GM18499 (cell line): ENCODE measurements at regions not wholly inside any gene's neighbourhood (a gene's known extent, or its start where the extent isn't known, plus 50 kb on each side); places are given as distances from the start of the nearest gene placed in this dataset.
"Not testable (repeated sequence)": the region's sequence is repeated elsewhere in the genome, so short reads cannot be mapped to it uniquely, and the experiment has no call there.

Source experiments
- ATAC-seq: cut with Tn5 transposase; IDR thresholded peaks from one replicate; pipeline ENCODE4 v1.9.1; 2021; ENCODE audit warnings: moderate number of reproducible peaks; ENCODE audit not compliant: insufficient read depth, unreplicated experiment

GRCh38 chr7:96825285-96825684 lies 115.6 kb upstream of the SEM1 start:
- ATAC-seq, result no peak

GRCh38 chr7:96826089-96826488 lies 116.4 kb upstream of the SEM1 start:
- no peak for ATAC-seq

GRCh38 chr7:96827701-96828100 lies 118.1 kb upstream of the SEM1 start:
- ATAC-seq, result no peak

GRCh38 chr7:96829121-96829520 lies 119.5 kb upstream of the SEM1 start:
- not testable (repeated sequence) for ATAC-seq

GRCh38 chr7:96831446-96831845 lies 121.8 kb upstream of the SEM1 start:
- no peak for ATAC-seq

DNA sequence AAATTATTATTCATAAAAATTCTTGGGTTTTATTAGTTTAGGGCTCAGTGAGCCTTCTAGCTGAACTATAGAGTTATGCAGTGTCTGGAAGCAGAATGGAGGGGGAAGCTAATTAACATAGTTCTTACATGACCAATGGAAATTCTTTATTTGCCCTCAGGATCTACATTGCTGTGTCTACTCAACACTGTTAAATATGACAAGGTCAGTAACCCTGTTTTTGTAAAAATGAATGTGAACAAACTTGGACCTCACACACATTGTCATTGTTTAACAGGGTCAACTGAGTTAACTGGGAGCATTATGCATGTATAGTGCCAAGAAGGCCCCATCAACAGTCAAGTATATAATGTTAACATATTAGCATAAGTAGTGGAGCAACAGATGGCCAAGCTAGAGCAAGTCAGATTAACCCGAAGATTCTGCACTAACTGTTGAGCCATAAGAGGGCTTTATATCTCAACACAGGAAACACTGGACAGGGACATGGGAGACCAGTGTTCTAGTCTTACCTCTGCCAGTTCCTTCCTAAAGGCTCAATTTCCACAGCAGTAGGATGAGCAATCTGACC lies 122.5 kb upstream of the SEM1 start:
- ATAC-seq, result no peak

DNA sequence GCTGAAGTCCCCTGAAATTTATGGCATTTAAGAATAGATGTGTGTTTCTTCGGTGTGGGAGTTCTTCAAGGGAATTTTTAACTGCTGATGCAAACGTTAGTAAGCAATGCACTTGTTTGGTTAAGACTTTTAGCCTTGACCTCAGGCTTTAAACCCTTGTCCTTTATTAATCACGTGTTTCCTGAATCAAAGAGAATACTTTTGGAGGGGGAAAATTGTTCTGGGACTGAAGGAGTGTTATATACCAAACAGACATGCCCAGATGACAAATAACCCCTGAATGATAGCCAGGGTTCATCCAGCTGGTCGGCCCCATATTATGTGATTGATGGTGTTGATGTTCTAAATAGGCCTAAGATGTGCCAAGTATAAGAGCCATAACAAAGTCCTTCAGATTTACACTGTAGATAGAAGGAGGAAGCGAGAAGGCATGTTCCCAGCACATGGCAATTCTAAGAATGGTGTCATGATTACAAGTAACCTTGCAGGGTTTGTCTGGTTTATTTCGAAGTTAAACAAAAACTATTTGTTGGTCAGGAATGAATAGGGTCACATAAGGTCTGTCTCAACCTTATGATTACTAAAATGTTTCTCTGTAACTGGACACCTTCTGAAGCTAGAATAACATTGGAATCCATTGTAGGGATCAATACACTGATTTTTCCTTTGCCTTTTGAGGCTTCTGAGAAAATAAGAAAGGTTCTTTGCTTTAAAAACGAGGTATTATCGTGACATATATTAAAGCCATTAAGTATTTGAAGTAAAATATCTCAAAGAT lies 124.2 kb upstream of the SEM1 start:
- no peak for ATAC-seq

DNA sequence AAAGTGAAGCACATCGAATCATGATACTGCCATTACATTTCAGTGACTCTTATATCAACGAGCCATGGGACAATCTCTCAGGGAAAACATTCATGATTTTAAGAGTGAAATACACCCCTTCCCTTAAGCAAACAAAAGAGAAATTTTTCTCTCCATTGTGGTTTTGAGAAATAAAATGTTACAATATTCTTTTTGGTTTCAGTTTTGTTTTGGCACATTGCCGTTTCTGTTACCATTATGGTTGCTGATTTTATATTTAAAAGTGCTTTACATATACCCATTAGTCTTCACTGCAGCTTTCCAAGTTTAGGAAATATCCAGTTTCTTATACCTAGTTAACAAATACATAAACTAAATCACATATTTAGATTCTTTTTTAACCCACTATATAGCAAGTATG lies 126.8 kb upstream of the SEM1 start:
- no peak for ATAC-seq

- ATAC-seq, result peak; percentile 99
Observed at GRCh38 chr7:96837593-96837992, 127.9 kb upstream of the SEM1 start.

DNA sequence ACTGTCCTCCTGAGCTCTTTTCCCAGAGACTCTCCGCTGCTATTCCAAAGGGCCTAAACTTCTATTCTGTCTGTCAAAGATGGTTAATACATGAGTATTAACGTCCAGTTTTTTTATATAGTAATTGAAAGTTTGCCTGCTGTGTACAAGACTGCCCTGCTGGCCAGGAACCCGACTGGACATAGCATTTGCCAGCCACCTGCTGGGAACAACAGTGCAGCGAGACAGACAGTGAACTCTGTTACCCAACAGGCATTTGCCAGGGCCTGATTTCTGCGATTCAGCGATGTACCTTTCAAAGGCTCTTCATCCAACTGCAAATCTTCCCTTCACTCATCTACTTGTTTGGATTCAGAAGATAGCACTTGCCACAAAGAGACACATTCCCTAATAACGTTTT lies 128.8 kb upstream of the SEM1 start:
- ATAC-seq, result no peak

DNA sequence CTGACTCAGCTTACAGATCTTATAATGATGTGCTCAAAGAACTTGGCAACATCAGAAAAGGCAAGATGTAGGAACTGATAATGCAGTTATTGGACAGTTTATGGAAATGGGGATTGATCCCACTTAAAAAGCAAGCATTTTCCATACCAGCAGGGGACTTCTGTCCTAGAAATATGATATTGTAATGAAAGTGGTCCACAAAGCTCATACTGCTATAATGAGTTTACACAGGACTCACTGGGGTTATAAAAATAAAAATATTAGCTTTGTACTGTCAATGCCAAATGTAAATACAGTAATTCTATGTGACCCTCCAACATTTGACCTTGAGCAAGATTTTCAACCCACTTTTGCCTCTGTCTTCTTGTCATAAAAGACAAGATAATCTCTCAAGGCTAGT lies 145.5 kb upstream of the SEM1 start:
- ATAC-seq, result no peak

- ATAC-seq, result no peak
Observed at GRCh38 chr7:96855691-96856090, 146.0 kb upstream of the SEM1 start.

DNA sequence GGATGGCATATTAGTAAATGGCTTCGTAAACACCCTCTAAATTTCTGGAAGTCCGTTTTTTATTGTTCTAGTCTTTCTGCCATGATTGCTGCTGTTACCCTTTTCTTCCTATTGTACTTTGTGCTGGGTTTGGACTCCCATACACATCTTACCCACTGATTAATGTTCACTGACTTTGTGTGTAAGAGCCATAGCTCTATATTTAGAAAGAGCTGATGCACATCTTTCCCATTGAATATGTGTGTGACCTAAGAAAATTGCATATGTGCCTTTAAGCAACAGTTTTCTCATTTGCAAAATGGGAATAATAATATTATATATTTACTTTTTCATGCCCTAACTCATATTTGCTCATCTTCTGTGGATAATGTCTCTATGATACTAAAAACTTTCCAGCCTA lies 135.8 kb upstream of the DLX6 start:
- no peak for ATAC-seq

DNA sequence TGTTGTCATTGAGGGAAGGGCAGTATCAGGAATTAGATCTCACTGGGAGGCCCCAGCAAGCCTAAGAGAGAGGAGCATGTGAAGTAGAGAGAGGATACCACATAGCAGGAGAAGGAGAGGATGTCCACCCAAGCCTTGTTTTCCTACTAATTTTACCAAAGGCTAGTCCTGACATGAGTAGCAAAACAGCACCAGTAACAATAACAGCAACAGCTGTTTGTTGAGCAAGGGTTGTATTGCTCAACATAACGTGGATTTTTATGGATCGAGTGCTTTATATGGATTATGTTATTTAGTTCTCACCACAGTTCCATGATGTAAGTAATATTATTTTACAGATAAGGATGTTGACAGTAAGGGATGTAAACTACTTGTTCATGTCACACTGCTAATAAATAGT lies 135.2 kb upstream of the DLX6 start:
- no peak for ATAC-seq

DNA sequence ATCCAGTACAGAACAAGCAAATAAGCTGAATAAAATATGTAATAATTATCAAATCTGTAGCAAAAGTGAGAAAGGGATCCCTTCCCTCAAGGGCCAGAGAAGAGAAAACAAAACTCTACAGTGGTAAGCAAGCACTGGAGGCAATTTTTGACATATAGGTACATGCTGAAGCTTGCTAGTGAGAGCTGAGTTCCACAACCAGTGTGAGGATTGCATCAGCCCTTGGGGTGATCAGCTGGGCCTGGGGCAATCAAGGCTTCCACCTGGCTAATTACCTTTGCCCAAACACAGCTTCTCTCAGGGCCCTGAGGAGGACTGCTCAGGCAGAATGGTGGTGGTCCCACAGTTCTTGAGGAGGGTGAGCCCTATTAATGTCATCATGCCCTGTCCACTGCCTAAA lies 134.4 kb upstream of the DLX6 start:
- ATAC-seq, result no peak

DNA sequence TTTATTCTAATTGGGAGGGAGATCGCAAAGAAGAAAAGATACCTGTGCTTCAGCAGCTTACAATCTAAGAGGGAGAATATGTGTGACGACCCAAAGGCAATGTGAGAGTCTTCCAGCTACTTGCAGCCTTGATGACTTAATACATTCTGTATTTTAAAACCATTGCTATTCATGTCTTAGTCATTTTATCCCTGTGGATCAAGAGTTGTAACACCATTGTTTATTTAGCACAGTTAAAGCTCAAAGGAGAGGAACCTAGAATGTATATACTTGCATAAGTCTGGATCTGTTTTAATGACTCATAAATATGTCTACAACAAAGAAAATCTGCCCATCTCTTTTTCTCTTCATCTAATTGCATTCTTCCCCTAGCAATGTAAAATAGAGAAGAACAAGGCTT lies 117.9 kb upstream of the DLX6 start:
- ATAC-seq, result no peak

DNA sequence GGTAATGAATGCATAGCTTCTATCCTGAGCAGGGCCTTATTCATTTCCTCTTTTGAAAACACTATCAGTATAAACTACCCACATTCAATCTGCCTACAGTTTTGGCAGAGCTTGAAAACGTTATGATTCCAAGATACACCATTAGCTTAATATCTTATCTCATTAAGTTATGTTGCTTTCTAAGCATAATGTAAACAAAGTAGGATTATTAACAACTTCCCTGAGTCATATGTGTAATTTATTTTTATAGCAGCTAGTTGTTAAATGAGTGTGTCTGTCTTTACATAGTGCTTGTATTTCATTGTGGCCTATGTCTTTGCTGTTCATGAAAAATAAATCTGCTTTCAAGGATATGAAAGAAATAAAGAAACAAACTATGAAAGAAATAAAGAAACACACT lies 106.2 kb upstream of the DLX6 start:
- no peak for ATAC-seq

DNA sequence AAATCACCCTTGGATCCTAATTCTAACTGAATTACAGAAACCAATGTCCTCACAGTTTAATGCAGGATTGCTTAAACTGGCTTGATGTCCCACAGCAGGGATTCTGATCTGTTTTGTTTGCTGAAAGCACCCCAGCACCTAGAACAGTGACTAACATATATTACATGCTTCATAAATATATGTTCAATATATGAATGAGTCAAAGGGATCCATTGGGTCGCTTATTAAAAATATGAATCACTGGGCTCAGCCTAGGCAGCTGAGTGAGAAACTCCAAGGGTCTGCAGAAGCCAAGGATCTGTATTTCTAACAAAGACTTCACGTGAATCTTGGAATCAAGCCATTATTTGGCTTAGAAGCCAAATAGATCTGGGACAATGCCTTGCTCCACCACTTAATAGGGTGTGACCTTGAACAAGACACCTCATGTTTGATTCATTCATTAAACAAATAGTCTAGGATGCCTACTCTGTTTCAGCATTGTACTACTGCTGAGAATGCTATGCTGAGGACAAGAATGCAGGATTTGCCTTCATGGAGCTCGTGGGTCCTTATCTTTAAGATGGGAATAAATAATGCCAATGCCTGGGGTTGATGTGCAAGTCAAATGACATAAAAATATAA lies 103.4 kb upstream of the DLX6 start:
- ATAC-seq, result no peak

DNA sequence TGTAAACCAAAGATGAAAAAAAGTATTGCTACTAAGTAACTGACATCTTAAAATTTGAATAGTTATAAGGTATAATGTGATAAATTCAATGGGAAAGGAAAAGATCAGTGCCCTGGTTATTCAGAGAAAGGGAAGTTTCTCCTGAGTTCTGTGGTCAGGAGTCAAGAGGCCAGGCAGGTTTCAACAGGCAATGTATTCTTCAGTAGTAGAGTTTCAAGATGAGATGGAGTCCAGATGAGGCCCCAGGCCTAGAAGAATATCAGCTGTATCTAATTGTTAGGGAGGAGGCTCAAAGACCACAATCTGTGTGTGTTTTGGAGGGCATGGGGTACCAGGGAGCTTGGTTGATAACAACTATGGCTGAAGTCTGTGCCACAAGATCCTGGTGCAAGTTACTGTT lies 101.4 kb upstream of the DLX6 start:
- no peak for ATAC-seq

DNA sequence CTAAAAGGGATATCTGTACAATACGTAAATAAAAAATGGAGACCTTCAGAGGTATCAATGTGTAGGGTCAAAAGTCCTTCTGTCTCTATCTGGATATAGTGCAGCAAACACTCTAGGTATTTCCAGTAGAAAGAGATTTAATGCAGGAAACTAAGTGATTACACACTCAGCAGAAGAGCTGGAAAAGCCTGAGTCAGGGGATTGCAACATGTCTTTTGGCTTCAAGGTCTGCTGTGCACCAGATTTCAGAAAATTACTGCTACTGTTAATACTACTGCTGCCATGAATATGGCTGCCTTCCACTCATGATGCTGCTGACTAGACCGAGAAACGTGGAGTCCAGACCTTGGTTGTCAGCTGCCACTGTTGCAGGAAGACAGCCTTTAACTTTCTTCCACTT lies 94.9 kb upstream of the DLX6 start:
- no peak for ATAC-seq

DNA sequence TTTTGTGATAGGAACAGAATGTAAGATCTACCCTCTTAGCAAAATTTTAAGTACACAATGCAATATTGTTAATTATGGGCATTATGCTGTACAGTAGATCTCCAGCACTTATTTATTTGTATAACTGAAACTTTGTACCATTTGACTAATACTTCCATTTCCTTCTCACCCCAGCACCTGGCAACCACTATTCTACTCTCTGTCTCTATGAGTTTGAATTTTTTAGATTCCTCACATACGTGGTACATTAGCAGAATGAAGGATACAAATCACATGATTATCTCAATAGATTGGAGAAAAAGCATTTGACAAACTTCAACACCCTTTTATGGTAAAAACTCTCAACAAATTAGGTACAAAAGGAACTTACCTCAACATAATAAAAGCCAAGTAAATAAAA lies 90.3 kb upstream of the DLX6 start:
- ATAC-seq, result no peak

GRCh38 chr7:96920064-96920463 lies 85.3 kb upstream of the DLX6 start:
- ATAC-seq, result no peak
